ENCODE measurements at regions not wholly inside any gene's neighbourhood (a gene's known extent, or its start where the extent isn't known, plus 50 kb on each side); places are given as distances from the start of the nearest gene placed in this dataset.

- DNase-seq (ENCODE audit: low read depth in 1 of 2, low spot score in 1 of 2) (no peak), FAIRE-seq (no peak), ATAC-seq (no peak)
- peaks cover 5% of the 10 kb centered on the region; the same call in 1 of the 3 replicates for H3K9me3 ChIP-seq
- no peak overlapping the region for H3K4me3 ChIP-seq
- CTCF ChIA-PET, result no interaction called here
- no peaks in the 10 kb centered on the region for H3K4me1 ChIP-seq
- H3K27ac ChIP-seq, result no peak overlapping the region
- WGBS (ENCODE audit: missing lambda C conversion rate), result 44% methylated on average over 6 of the region's 6 CpGs
- peak; percentile 46 for TF ChIP-seq MAFK (IDR thresholded peaks at IDR 0.05; ENCODE audit: partially characterized antibody)
- TF ChIP-seq KDM5A (IDR thresholded peaks at IDR 0.05), result no peak
- no peak overlapping the region for H3K4me2 ChIP-seq
- POLR2A ChIA-PET, result no interaction called here
Measured at GRCh38 chr3:163983940-163984339, 1094.4 kb downstream of the SI start.

DNA sequence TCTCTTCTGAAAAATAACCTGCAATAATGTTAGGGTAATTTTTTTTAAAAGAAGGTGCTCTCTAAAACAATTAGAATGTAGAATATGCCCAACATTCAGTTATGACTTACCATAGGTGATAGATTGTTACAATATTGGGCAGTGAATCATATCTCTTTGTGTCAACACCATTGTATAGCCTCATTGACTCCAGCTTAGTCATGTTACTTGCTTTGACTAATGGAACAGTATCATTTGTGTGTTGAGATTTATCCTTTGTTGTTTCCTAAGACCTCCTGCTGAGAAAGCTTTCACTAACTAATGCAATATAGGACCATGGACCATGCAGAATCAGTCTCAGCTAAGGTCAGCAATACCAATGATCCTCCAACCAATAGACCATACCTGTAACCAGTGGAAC is 1106.4 kb downstream of the SI start:
- Histone ChIP-seq H3K4me2 (no peak overlapping the region), H3K4me1 (no peaks in the 10 kb centered on the region), H3K4me3 (no peak overlapping the region), H3K27ac (no peak overlapping the region), H3K9me3 (peaks cover 3% of the 10 kb centered on the region; the same call in 1 of the 3 replicates)
- POLR2A ChIA-PET, result no interaction called here
- TF ChIP-seq PHF8 (IDR thresholded peaks at IDR 0.05; ENCODE audit: borderline replicate concordance, low read depth) (no peak), HES2 (IDR thresholded peaks at IDR 0.05) (no peak), KDM5A (IDR thresholded peaks at IDR 0.05) (no peak), ZNF302 (CRISPR knock-in tag; IDR thresholded peaks at IDR 0.05) (no peak)
- TF ChIP-seq, protein P1, sequence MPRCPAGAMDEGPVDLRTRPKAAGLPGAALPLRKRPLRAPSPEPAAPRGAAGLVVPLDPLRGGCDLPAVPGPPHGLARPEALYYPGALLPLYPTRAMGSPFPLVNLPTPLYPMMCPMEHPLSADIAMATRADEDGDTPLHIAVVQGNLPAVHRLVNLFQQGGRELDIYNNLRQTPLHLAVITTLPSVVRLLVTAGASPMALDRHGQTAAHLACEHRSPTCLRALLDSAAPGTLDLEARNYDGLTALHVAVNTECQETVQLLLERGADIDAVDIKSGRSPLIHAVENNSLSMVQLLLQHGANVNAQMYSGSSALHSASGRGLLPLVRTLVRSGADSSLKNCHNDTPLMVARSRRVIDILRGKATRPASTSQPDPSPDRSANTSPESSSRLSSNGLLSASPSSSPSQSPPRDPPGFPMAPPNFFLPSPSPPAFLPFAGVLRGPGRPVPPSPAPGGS (IDR thresholded peaks at IDR 0.05), result no peak
- CTCF ChIA-PET, result no interaction called here
- ATAC-seq, result no peak
- no peak for FAIRE-seq
- DNase-seq (ENCODE audit: low read depth in 1 of 2, low spot score in 1 of 2), result no peak

- Histone ChIP-seq H3K4me2 (no peak overlapping the region), H3K4me3 (no peak overlapping the region), H3K4me1 (no peaks in the 10 kb centered on the region), H3K27ac (no peak overlapping the region), H3K9me3 (no peaks in the 10 kb centered on the region; the same call in 2 of the 3 replicates)
- TF ChIP-seq NFE2L2 (conservative IDR thresholded peaks at IDR 0.05; ENCODE audit: low read length), result no peak
- TF ChIP-seq, protein P2, sequence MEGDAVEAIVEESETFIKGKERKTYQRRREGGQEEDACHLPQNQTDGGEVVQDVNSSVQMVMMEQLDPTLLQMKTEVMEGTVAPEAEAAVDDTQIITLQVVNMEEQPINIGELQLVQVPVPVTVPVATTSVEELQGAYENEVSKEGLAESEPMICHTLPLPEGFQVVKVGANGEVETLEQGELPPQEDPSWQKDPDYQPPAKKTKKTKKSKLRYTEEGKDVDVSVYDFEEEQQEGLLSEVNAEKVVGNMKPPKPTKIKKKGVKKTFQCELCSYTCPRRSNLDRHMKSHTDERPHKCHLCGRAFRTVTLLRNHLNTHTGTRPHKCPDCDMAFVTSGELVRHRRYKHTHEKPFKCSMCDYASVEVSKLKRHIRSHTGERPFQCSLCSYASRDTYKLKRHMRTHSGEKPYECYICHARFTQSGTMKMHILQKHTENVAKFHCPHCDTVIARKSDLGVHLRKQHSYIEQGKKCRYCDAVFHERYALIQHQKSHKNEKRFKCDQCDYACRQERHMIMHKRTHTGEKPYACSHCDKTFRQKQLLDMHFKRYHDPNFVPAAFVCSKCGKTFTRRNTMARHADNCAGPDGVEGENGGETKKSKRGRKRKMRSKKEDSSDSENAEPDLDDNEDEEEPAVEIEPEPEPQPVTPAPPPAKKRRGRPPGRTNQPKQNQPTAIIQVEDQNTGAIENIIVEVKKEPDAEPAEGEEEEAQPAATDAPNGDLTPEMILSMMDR (IDR thresholded peaks at IDR 0.05), result no peak
- no peak for TF ChIP-seq HEYL (CRISPR knock-in tag; IDR thresholded peaks at IDR 0.05)
- TF ChIP-seq NR3C1 (IDR thresholded peaks at IDR 0.05), result no peak
- TF ChIP-seq EP300 (IDR thresholded peaks at IDR 0.05), result no peak
- TF ChIP-seq GATA3 (IDR thresholded peaks at IDR 0.05; ENCODE audit: borderline replicate concordance), result no peak
- no peak for TF ChIP-seq SREBF2 (IDR thresholded peaks at IDR 0.05)
- no peak for TF ChIP-seq POLR2AphosphoS2 (conservative IDR thresholded peaks at IDR 0.05; ENCODE audit: low read length)
- TF ChIP-seq PBX3 (IDR thresholded peaks at IDR 0.05), result no peak
- TF ChIP-seq, protein P3, sequence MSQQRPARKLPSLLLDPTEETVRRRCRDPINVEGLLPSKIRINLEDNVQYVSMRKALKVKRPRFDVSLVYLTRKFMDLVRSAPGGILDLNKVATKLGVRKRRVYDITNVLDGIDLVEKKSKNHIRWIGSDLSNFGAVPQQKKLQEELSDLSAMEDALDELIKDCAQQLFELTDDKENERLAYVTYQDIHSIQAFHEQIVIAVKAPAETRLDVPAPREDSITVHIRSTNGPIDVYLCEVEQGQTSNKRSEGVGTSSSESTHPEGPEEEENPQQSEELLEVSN (IDR thresholded peaks at IDR 0.05; ENCODE audit: borderline replicate concordance, low read depth), result no peak
- no peak for TF ChIP-seq RFX5 (IDR thresholded peaks at IDR 0.05)
- no peak for TF ChIP-seq ZSCAN20 (CRISPR knock-in tag; IDR thresholded peaks at IDR 0.05)
- TF ChIP-seq KDM1A (IDR thresholded peaks at IDR 0.05; ENCODE audit: low read depth), result no peak
- no peak for TF ChIP-seq ZFP36 (IDR thresholded peaks at IDR 0.05; ENCODE audit: borderline replicate concordance, partially characterized antibody)
- TF ChIP-seq, protein P1 (IDR thresholded peaks at IDR 0.05), result no peak
- TF ChIP-seq BHLHE40 (IDR thresholded peaks at IDR 0.05; ENCODE audit: low read depth, low read length), result no peak
- POLR2A ChIA-PET, result no interaction called here
- CTCF ChIA-PET, result no interaction called here
- DNase-seq (ENCODE audit: low read depth in 1 of 2, low spot score in 1 of 2) (no peak), FAIRE-seq (no peak), ATAC-seq (no peak)
Measured at GRCh38 chr3:163957072-163957471, 1121.2 kb downstream of the SI start.

All from A549 (cell line).